GM18873 (cell line): ENCODE measurements at regions not wholly inside any gene's neighbourhood (a gene's known extent, or its start where the extent isn't known, plus 50 kb on each side); places are given as distances from the start of the nearest gene placed in this dataset.
"Not testable (repeated sequence)": the region's sequence is repeated elsewhere in the genome, so short reads cannot be mapped to it uniquely, and the experiment has no call there.

Experiments used
- ATAC-seq: cut with Tn5 transposase; IDR thresholded peaks from one replicate; pipeline ENCODE4 v1.9.1; 2021; ENCODE audit warnings: mild to moderate bottlenecking, moderate library complexity, moderate number of reproducible peaks; ENCODE audit not compliant: unreplicated experiment, low FRiP score

DNA sequence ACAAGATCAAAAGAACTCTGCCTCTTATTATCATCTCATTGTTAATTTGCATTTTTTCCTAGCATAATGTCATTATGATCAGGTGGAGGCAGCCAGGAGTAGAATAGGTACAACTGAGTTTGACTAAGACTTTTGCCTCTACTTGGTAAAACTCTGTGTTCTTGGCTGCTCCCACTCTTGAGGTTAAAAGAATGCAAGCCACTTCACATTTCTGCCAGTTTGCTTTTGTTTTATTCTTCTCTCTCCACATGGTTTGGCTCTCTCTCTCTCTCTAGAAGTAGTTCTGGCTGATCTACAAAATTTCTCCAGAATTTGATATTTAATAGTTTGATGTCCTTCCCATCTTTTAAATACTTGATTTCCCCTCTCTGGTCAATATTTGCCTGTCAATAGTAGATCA lies 170.7 kb upstream of the E2F7 start:
- no peak for ATAC-seq

GRCh38 chr12:77232045-77232444 lies 166.7 kb upstream of the E2F7 start:
- ATAC-seq: no peak

DNA sequence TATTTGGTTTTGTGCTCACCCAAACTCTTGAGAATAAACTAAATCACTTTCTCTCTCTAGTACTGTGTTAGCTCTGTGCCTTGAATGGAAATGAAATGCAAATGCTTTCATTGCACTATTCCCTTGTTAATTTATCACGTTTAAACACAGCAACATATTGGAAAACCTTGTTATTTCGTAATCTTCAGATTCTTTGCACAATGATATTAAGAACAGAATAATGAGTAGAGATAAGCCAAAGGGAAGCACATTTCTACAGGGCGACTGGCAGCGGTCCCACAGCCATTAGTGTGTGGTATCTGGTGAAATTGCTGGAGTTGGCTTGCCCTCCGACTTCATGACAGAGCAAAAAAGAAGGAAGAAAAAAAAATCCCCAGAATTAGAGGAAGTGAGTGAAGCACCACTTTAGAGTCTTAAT lies 166.1 kb upstream of the E2F7 start:
- no peak for ATAC-seq

- no peak for ATAC-seq
Observed at GRCh38 chr12:77229640-77230442, 164.5 kb upstream of the E2F7 start.

DNA sequence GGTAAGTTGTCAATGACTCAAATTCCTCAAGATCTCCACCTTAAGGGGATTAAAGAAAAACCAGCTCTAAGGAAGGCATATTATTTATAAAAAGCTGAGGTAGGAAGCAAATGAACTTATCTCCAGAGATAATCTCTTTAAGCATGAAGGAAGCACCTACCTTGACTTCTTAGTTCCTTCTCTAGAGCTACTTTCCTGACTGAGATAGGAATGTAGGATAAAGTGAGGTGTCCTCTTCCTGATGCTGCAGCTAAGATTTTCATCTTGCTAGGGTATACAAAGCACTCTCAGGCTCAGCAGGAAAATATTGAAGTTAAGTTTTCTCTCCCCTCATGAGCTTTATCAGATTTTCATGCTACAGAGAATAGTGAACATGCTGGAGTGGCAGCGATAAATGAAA lies 163.0 kb upstream of the E2F7 start:
- ATAC-seq: no peak

- ATAC-seq: no peak
Observed at GRCh38 chr12:77226368-77226767, 161.0 kb upstream of the E2F7 start.

- no peak for ATAC-seq
Observed at GRCh38 chr12:77225373-77225772, 160.0 kb upstream of the E2F7 start.

DNA sequence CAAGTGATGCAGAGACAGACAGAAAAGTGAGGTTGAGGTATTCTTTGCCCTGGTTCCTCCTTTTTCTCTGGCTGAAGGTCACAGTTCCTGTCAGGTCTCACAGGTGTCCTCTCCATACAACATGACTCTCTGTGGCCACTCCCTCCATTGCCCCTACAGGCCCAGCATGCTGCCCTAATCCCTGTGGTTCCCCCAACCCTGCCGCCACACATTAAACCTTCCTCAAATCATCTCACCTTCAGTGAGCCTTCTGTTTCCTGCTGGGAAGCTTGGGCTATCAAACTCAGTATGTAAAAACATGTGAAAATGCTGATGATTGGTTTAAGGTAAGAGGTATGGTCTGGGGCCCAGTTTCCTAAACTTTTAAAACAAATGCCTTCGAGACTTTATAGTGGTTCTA lies 159.0 kb upstream of the E2F7 start:
- no peak for ATAC-seq

GRCh38 chr12:77222336-77222735 lies 157.0 kb upstream of the E2F7 start:
- ATAC-seq: no peak

DNA sequence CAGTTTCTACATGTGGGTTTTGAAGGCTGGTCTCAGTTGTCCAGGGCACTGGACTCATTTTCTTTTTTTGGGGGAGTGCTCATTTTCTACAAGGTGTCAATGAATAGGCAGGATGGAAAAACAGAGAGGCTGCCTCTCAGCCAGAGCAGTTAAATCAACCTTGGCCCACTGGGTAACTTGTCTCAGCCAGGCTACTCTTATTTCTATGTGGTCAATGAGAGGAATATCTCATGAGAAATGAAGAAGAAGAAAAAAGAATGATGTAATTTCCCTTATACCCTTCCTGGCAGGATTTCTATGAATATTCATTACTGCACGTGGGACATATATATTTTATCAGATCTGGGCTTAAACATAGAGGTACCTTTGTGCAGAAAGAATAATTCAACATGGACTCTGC lies 155.2 kb upstream of the E2F7 start:
- no peak for ATAC-seq

DNA sequence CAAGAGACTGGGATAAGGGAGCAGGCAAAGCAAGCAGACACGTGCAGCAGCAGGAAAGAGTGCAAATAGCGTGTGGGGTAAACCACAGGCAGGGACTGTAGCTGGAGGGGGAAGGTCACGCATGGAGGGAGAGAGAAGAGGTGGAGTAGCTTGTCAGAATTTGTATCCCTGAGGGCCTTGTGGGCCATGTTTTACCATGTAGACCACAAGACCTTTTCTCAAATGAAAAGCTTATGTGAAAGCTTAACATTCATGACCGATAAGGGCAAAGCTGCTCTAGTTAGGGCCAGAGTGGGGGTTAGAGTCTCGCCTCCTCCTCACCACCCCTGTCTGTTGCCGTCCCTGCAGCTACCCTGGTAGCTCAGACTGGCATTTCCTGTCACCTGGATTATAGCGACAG lies 152.9 kb upstream of the E2F7 start:
- no peak for ATAC-seq

- not testable (repeated sequence) for ATAC-seq
Observed at GRCh38 chr12:77216136-77216535, 150.8 kb upstream of the E2F7 start.

DNA sequence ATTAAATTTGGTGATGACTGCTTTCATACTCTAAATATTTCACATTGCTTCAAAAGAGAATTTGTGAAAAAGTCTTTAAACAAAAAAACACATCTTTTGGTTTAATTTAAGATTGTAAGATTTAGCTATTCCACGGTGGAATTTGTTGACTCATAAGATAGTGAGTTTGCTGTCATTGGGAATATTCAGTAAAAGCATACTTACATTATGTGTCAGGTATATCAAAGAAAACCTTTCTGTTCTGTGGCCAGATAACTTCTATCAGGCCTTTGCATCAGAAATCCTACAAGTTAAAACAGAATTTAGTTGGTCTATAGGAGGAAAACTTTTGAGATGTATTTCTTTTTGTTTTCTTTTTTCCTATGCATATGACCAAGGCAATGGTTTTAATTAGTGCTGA lies 148.8 kb upstream of the E2F7 start:
- ATAC-seq: no peak

DNA sequence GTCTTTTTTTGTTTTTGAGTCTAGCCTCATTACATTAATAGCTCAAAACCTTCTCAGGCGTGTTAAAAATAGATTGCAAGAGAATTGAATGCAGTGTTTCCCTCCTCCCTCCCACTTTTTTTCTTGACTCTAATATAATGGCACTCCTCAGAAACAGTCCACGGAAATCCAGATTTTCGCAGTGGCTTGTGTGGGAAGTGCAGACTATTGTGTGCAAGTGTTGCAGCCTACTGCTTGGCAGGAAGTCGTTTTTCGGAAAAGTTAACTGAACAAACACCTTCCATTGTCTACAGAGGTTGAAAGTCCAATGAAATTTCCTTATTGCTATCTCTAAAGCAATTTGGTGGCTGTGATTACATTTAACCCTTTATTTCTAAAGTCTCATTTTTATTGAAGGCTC lies 147.9 kb upstream of the E2F7 start:
- no peak for ATAC-seq

DNA sequence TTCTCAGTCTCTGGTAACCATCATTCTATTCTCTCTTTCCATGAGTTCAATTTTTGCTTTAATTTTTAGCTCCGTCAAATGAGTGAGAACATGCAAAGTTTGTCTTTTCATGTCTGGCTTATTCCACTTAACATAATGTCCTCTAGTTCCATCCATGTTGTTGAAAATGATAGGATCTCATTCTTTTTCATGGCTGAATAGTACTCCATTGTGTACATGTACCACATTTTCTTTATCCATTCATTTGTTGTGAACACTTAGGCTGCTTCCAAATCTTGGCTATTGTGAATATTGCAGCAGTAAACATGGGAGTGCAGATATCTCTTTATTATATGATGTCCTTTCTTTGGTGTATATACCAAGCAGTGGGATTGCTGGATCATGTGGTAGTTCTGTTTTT lies 145.4 kb upstream of the E2F7 start:
- ATAC-seq: no peak

- no peak for ATAC-seq
Observed at GRCh38 chr12:77204083-77204482, 138.7 kb upstream of the E2F7 start.

DNA sequence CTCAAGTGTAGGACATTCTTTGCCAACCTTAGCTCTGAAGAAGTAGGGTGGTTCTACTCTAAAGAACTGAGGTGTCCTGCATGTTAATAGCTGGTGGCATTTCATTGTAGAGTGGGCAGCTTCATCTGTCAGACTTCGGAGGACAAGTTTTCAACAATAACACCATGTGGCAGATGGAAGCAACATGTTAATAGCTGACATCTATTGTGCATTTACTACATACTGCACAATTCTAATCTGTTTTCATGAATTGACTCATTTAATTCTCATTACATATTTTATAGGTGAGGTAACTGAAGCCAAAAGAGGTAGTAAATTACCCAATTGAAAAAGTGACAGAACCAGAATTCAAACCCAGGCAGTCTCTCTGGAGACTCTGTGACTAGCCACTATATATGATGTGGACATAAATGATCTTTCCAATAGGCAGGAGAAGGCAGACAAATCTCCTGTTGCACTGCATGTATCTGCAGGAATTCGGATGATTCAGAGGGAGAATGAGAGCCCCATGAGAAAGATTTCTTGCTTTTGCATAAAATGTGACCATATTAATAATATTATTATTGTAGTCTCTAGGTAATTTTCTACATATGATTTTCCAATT lies 137.2 kb upstream of the E2F7 start:
- ATAC-seq: no peak

DNA sequence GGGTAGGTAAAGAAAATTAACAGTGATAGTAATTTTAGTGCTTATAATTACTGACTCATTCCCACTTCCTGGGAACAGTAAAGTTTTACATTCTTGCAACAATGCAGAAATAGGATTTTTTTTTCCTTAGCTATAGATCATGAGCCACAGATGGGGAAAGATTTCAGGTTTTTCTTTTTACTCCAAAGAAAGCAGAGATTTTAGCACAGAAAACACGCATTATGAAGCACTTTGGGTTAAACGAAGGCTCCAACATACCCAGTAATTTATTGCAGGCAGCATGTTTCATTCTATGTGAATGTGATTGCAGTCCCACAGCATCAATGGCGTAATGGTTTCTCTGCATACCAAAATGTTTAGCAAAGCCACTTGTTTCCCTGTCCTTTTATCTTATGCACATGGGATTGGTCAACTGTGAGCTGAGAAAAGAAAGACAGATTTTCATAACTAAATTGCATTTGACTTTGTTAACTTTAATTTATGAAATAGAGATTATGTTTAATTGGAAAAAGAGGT lies 124.6 kb upstream of the E2F7 start:
- ATAC-seq: no peak

GRCh38 chr12:77189458-77189857 lies 124.1 kb upstream of the E2F7 start:
- ATAC-seq: no peak

DNA sequence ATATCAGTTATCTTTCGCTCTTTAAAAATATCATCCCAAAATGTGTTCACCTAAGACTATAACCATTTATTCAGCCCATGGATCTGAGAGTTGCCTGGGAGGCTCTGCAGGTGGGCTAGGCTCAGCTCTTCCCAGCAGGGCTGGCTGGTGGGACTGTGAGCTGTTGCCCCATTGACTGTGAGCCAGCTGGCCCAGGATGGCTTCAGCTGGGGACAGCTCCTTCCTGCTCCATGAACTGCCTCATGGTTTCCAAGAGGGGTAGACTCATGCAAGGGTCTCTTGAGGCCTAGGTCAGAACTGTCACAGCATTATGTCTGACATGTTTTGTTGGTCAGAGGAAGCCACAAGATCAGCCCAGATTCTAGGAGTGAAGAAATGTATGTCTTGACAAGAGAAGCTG lies 114.1 kb upstream of the E2F7 start:
- no peak for ATAC-seq

GRCh38 chr12:77167801-77168200 lies 102.4 kb upstream of the E2F7 start:
- ATAC-seq: no peak

GRCh38 chr12:77166696-77167095 lies 101.3 kb upstream of the E2F7 start:
- no peak for ATAC-seq
